ENCODE measurements at regions not wholly inside any gene's neighbourhood (a gene's known extent, or its start where the extent isn't known, plus 50 kb on each side); places are given as distances from the start of the nearest gene placed in this dataset. TPM values are rescaled to one million over a fixed set of nuclear protein-coding genes. Genes with fewer than 3 reads are reported as not detected.

- H3K9me3 ChIP-seq, result no peaks in the 10 kb centered on the region
- intact Hi-C loops (cut with DNase I), result no loop called here
- H3K27me3 ChIP-seq, result no peaks in the 10 kb centered on the region
- no peaks in the 10 kb centered on the region for H3K4me1 ChIP-seq
- no peaks in the 10 kb centered on the region for H3K36me3 ChIP-seq
- H3K4me3 ChIP-seq, result no peak overlapping the region
- no peak for DNase-seq (ENCODE audit: extremely low spot score in 2 of 2)
- no peak overlapping the region for H3K27ac ChIP-seq
- TF ChIP-seq POLR2AphosphoS5 (IDR thresholded peaks at IDR 0.05; ENCODE audit: insufficient read depth in 1 of 2, low read depth in 1 of 2) (no peak), POLR2A (IDR thresholded peaks at IDR 0.05) (no peak), CTCF (IDR thresholded peaks at IDR 0.05) (no peak)
Observed at GRCh38 chr10:84088626-84089025, 50.7 kb upstream of the GHITM start.

- no peaks in the 10 kb centered on the region for H3K9me3 ChIP-seq
- intact Hi-C loops (cut with DNase I), result no loop called here
- no peak for TF ChIP-seq CTCF (IDR thresholded peaks at IDR 0.05)
- no peak for TF ChIP-seq POLR2A (IDR thresholded peaks at IDR 0.05)
- no peak for TF ChIP-seq POLR2AphosphoS5 (IDR thresholded peaks at IDR 0.05; ENCODE audit: insufficient read depth in 1 of 2, low read depth in 1 of 2)
Observed at GRCh38 chr10:84089162-84089561, 50.1 kb upstream of the GHITM start.

More at GRCh38 chr10:84089162-84089561, 50.1 kb upstream of the GHITM start:
- no peaks in the 10 kb centered on the region for H3K4me1 ChIP-seq
- H3K27ac ChIP-seq, result no peak overlapping the region
- H3K4me3 ChIP-seq, result no peak overlapping the region
- no peaks in the 10 kb centered on the region for H3K27me3 ChIP-seq
- no peaks in the 10 kb centered on the region for H3K36me3 ChIP-seq
- no peak for DNase-seq (ENCODE audit: extremely low spot score in 2 of 2)

Small RNAs in the stretch of these regions (small RNA-seq; reads per million reads assigned to genes)
- gene RNU1-65P (not detected), gene RNU6-129P (not detected), gene RNU6-478P (not detected)

Measured in vagina (tissue), 2 donors.